AG08395 (cell line): ENCODE measurements at regions not wholly inside any gene's neighbourhood (a gene's known extent, or its start where the extent isn't known, plus 50 kb on each side); places are given as distances from the start of the nearest gene placed in this dataset.

ENCODE experiments used
- DNase-seq: peaks from one replicate; pipeline ENCODE4 v3.0.0; 2012; ENCODE audit warnings: mixed read lengths, low spot score

GRCh38 chr3:30331519-30331918 lies 274.9 kb upstream of the TGFBR2 start:
- no peak for DNase-seq

- DNase-seq = no peak
Observed at GRCh38 chr3:30332196-30333021, 274.0 kb upstream of the TGFBR2 start.

- no peak for DNase-seq
Observed at GRCh38 chr3:30333143-30333542, 273.3 kb upstream of the TGFBR2 start.

- DNase-seq = peak; percentile 34
Observed at GRCh38 chr3:30333903-30334302, 272.5 kb upstream of the TGFBR2 start.

GRCh38 chr3:30340500-30340899 lies 265.9 kb upstream of the TGFBR2 start:
- no peak for DNase-seq

GRCh38 chr3:30341079-30341478 lies 265.3 kb upstream of the TGFBR2 start:
- no peak for DNase-seq

GRCh38 chr3:30341851-30342250 lies 264.6 kb upstream of the TGFBR2 start:
- no peak for DNase-seq

- DNase-seq = peak; percentile 78
Observed at GRCh38 chr3:30342318-30343060, 263.9 kb upstream of the TGFBR2 start.

GRCh38 chr3:30343067-30343831 lies 263.2 kb upstream of the TGFBR2 start:
- DNase-seq = no peak

GRCh38 chr3:30343861-30344260 lies 262.5 kb upstream of the TGFBR2 start:
- no peak for DNase-seq

- DNase-seq = no peak
Observed at GRCh38 chr3:30344288-30344687, 262.1 kb upstream of the TGFBR2 start.

- DNase-seq = no peak
Observed at GRCh38 chr3:30346933-30347320, 259.5 kb upstream of the TGFBR2 start.

- DNase-seq = peak; percentile 84
Observed at GRCh38 chr3:30347679-30348216, 258.7 kb upstream of the TGFBR2 start.

GRCh38 chr3:30349507-30349906 lies 256.9 kb upstream of the TGFBR2 start:
- DNase-seq = no peak

GRCh38 chr3:30350011-30350410 lies 256.4 kb upstream of the TGFBR2 start:
- no peak for DNase-seq

- DNase-seq = no peak
Observed at GRCh38 chr3:30350901-30351300, 255.5 kb upstream of the TGFBR2 start.

GRCh38 chr3:30352410-30353318 lies 253.7 kb upstream of the TGFBR2 start:
- DNase-seq = no peak

GRCh38 chr3:30353711-30354467 lies 252.5 kb upstream of the TGFBR2 start:
- no peak for DNase-seq

GRCh38 chr3:30354513-30354912 lies 251.9 kb upstream of the TGFBR2 start:
- no peak for DNase-seq

- DNase-seq = no peak
Observed at GRCh38 chr3:30354972-30355371, 251.4 kb upstream of the TGFBR2 start.

GRCh38 chr3:30355622-30356021 lies 250.8 kb upstream of the TGFBR2 start:
- peak; percentile 7 for DNase-seq
